ENCODE measurements at regions not wholly inside any gene's neighbourhood (a gene's known extent, or its start where the extent isn't known, plus 50 kb on each side); places are given as distances from the start of the nearest gene placed in this dataset.

DNA sequence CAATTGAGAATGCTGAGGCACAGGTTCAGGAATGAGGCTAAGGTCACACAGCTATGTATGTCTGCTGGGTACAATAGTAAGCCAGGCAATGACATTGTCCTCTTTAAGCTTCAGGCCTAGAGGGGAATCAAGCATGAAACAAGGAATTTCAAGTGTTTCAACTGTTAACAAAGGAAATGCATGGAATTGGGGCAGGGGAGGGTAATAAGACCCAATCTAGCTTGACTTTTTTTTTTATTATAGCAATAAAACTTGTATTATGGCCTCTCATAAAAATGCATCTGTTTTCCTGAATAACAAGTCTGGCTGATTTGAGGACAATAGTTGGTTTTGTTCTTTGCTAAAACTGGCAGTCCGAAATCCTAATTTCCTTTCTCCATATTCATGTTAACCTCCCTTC is 336.7 kb downstream of the CBLN4 start:
- no peaks in the 10 kb centered on the region for H3K4me1 ChIP-seq (ENCODE audit: control insufficient read depth in 3 of 3, insufficient read depth in 2 of 3, low read depth in 1 of 3, low read length in 2 of 3)
- WGBS, 3 donors, result 28 to 75% (median 65%) methylated on average over 1 of the region's 1 CpG
- FAIRE-seq, result no peak
- H3K9me3 ChIP-seq (ENCODE audit: control insufficient read depth in 2 of 2, insufficient read depth in 1 of 2, low read depth in 1 of 2, low read length in 1 of 2), result peaks cover 0 to 5% of the 10 kb centered on the region in 2 donors
- H3K4me3 ChIP-seq (ENCODE audit: low read depth in 1 of 3, low read length in 3 of 3), result no peak overlapping the region
- no peak overlapping the region for H3K27ac ChIP-seq (ENCODE audit: low read depth in 1 of 3, low read length in 2 of 3)
- no peaks in the 10 kb centered on the region for H3K27me3 ChIP-seq (ENCODE audit: control insufficient read depth in 3 of 3, insufficient read depth in 3 of 3, low read length in 3 of 3)
- DNase-seq, result no peak
- H3K36me3 ChIP-seq (ENCODE audit: control insufficient read depth in 3 of 3, insufficient read depth in 2 of 3, low read depth in 1 of 3, low read length in 3 of 3), result no peaks in the 10 kb centered on the region

DNA sequence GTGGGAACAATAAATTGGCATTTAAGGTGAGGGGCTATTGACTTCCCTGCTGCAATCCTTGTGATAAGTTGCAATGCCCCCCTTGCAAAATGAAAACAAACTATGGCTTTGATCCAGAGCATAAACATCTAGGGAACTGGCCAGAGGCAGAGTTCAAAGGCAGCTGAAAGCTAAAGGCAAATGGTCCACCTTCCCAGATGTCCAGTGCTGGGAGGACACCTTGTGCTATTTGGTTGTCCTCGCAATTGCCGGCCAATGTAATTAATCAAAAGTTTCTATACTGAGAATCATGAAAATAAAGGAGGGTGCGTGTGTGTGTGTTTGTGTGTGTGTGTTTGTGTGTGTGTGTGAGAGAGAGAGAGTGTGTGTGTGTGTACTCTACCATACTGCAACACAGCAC is 337.4 kb downstream of the CBLN4 start:
- H3K27me3 ChIP-seq (ENCODE audit: control insufficient read depth in 3 of 3, insufficient read depth in 3 of 3, low read length in 3 of 3), result no peaks in the 10 kb centered on the region
- no peak overlapping the region for H3K27ac ChIP-seq (ENCODE audit: low read depth in 1 of 3, low read length in 2 of 3)
- H3K4me3 ChIP-seq (ENCODE audit: low read depth in 1 of 3, low read length in 3 of 3), result no peak overlapping the region
- DNase-seq (no peak), FAIRE-seq (no peak)
- H3K4me1 ChIP-seq (ENCODE audit: control insufficient read depth in 3 of 3, insufficient read depth in 2 of 3, low read depth in 1 of 3, low read length in 2 of 3), result no peaks in the 10 kb centered on the region
- peaks cover 0 to 5% of the 10 kb centered on the region in 2 donors for H3K9me3 ChIP-seq (ENCODE audit: control insufficient read depth in 2 of 2, insufficient read depth in 1 of 2, low read depth in 1 of 2, low read length in 1 of 2)
- WGBS, 3 donors, result 41 to 75% (median 67%) methylated on average over 3 of the region's 3 CpGs
- H3K36me3 ChIP-seq (ENCODE audit: control insufficient read depth in 3 of 3, insufficient read depth in 2 of 3, low read depth in 1 of 3, low read length in 3 of 3), result no peaks in the 10 kb centered on the region

DNA sequence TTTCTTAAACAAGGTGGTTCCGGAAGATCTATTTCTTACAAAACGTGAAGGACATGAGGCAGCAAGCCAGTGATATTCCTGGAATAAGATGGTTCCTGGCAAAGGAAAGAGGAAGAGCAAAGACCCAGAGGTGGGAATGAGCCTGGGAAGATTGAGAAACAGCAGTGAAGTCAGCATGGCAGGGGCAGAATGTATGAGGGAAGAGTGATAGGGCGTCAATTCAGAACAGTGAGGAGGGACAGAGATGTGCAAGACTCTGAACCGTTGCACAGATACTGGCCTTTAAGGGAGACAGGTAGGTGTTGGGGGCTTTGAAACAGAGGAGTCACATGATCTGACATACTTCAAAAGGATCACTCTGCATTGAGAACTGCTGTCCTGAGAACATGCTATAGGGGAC is 338.3 kb downstream of the CBLN4 start:
- no peaks in the 10 kb centered on the region for H3K27me3 ChIP-seq (ENCODE audit: control insufficient read depth in 3 of 3, insufficient read depth in 3 of 3, low read length in 3 of 3)
- H3K4me3 ChIP-seq (ENCODE audit: low read depth in 1 of 3, low read length in 3 of 3), result no peak overlapping the region
- 77% methylated on average over 4 of the region's 4 CpGs for whole genome bisulfite sequencing, 3 donors
- DNase-seq, result no peak
- no peak overlapping the region for H3K27ac ChIP-seq (ENCODE audit: low read depth in 1 of 3, low read length in 2 of 3)
- no peaks in the 10 kb centered on the region for H3K36me3 ChIP-seq (ENCODE audit: control insufficient read depth in 3 of 3, insufficient read depth in 2 of 3, low read depth in 1 of 3, low read length in 3 of 3)
- peaks cover 0 to 5% of the 10 kb centered on the region in 2 donors for H3K9me3 ChIP-seq (ENCODE audit: control insufficient read depth in 2 of 2, insufficient read depth in 1 of 2, low read depth in 1 of 2, low read length in 1 of 2)
- FAIRE-seq, result no peak
- H3K4me1 ChIP-seq (ENCODE audit: control insufficient read depth in 3 of 3, insufficient read depth in 2 of 3, low read depth in 1 of 3, low read length in 2 of 3), result no peaks in the 10 kb centered on the region

DNA sequence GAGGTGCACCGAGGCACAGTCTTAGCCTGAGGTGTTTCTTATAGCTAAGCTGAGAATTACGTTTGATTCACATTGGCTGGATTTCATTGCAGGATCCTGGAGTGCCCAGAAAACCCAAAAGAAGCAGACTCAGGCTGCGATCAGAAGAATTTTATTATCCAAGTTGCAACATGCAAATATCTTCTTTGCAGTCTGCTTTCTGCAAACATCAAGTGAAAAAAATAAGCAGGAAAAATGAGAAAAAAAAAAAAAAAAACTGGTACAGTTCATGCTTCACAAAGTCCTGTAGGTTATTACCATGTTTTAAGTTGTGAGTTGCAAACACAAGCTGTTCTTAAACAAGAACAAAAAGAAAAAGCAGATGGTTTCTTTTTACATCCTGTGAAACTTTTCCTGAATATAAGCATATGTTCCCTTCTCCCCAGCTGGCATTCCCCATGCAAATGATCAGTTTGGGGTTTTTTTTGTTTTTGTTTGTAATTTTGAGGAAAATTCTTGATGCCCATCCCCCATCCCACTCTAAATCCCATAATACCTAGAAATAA is 349.0 kb downstream of the CBLN4 start:
- H3K4me1 ChIP-seq (ENCODE audit: control insufficient read depth in 3 of 3, insufficient read depth in 2 of 3, low read depth in 1 of 3, low read length in 2 of 3), result no peaks in the 10 kb centered on the region
- H3K9me3 ChIP-seq (ENCODE audit: control insufficient read depth in 2 of 2, insufficient read depth in 1 of 2, low read depth in 1 of 2, low read length in 1 of 2), result peaks cover 0 to 1% of the 10 kb centered on the region in 2 donors
- no peak overlapping the region for H3K27ac ChIP-seq (ENCODE audit: low read depth in 1 of 3, low read length in 2 of 3)
- no peak overlapping the region for H3K4me3 ChIP-seq (ENCODE audit: low read depth in 1 of 3, low read length in 3 of 3)
- H3K27me3 ChIP-seq (ENCODE audit: control insufficient read depth in 3 of 3, insufficient read depth in 3 of 3, low read length in 3 of 3), result no peaks in the 10 kb centered on the region
- DNase-seq (no peak), FAIRE-seq (no peak)
- H3K36me3 ChIP-seq (ENCODE audit: control insufficient read depth in 3 of 3, insufficient read depth in 2 of 3, low read depth in 1 of 3, low read length in 3 of 3), result no peaks in the 10 kb centered on the region
- 34 to 54% (median 49%) methylated on average over 3 of the region's 3 CpGs for WGBS, 3 donors

DNA sequence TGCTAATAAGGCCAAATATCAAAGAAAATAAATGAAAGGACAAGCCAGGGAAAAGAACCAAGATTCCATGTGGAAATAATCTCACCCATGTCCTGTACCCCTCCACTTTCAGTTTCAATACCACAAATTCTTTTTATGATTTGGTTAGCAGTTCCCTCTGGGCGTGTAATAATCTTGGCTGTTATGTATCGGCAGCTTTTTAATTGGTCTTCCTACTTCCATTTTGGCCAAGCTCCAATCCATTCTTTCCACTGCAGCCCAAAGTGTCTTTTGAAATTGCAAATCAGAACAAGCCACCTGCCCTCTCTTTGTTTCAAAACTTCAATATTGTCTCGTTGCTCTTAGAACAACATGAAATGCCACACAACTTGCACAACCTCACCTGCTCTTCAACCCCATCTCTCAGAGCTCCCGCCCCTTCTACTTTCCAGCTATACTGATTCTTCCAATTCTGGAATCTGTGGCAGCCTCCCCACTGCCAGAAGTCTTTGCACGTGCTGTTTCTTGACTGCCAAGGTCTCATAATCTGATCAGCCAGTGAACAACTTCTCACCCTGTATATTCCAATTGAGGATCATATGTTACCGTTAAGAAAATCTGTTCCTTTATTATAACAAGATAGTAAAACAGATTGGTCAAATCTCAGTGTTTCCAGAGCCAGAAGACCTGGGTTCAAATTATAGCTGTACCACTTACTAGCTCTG is 354.5 kb downstream of the CBLN4 start:
- FAIRE-seq (no peak), DNase-seq (peak in 1 of 2 donors; percentile 4)
- H3K27me3 ChIP-seq (ENCODE audit: control insufficient read depth in 3 of 3, insufficient read depth in 3 of 3, low read length in 3 of 3), result no peaks in the 10 kb centered on the region
- H3K4me3 ChIP-seq (ENCODE audit: low read depth in 1 of 3, low read length in 3 of 3), result no peak overlapping the region
- peaks cover 0 to 1% of the 10 kb centered on the region in 2 donors for H3K9me3 ChIP-seq (ENCODE audit: control insufficient read depth in 2 of 2, insufficient read depth in 1 of 2, low read depth in 1 of 2, low read length in 1 of 2)
- no peak overlapping the region for H3K27ac ChIP-seq (ENCODE audit: low read depth in 1 of 3, low read length in 2 of 3)
- no peaks in the 10 kb centered on the region for H3K36me3 ChIP-seq (ENCODE audit: control insufficient read depth in 3 of 3, insufficient read depth in 2 of 3, low read depth in 1 of 3, low read length in 3 of 3)
- H3K4me1 ChIP-seq (ENCODE audit: control insufficient read depth in 3 of 3, insufficient read depth in 2 of 3, low read depth in 1 of 3, low read length in 2 of 3), result no peaks in the 10 kb centered on the region
- WGBS, 3 donors, result 27 to 62% (median 52%) methylated on average over 6 of the region's 6 CpGs

DNA sequence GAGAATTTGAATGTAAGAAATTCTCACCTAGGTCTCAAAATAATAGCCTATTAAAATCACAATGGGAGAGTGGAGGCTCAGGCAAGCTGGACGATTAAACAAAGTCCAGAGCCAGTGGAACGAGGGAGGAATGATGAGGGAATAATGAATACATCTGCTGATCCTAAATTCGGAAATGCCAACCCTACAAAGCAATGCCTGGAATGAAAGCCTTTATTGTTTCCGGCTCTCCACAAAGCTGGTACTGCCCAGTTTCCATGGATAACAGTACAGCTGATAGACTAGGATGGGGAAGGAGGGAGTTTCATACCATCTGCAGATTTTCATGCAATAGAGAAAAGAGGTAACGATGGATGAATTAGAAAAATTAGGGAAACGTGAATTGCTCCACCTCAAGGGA is 356.1 kb downstream of the CBLN4 start:
- FAIRE-seq (no peak), DNase-seq (no peak)
- no peak overlapping the region for H3K27ac ChIP-seq (ENCODE audit: low read depth in 1 of 3, low read length in 2 of 3)
- H3K4me3 ChIP-seq (ENCODE audit: low read depth in 1 of 3, low read length in 3 of 3), result no peak overlapping the region
- H3K27me3 ChIP-seq (ENCODE audit: control insufficient read depth in 3 of 3, insufficient read depth in 3 of 3, low read length in 3 of 3), result no peaks in the 10 kb centered on the region
- peaks cover 0 to 1% of the 10 kb centered on the region in 2 donors for H3K9me3 ChIP-seq (ENCODE audit: control insufficient read depth in 2 of 2, insufficient read depth in 1 of 2, low read depth in 1 of 2, low read length in 1 of 2)
- no peaks in the 10 kb centered on the region for H3K4me1 ChIP-seq (ENCODE audit: control insufficient read depth in 3 of 3, insufficient read depth in 2 of 3, low read depth in 1 of 3, low read length in 2 of 3)
- no peaks in the 10 kb centered on the region for H3K36me3 ChIP-seq (ENCODE audit: control insufficient read depth in 3 of 3, insufficient read depth in 2 of 3, low read depth in 1 of 3, low read length in 3 of 3)
- 80 to 85% (median 81%) methylated on average over 6 of the region's 6 CpGs for WGBS, 3 donors

DNA sequence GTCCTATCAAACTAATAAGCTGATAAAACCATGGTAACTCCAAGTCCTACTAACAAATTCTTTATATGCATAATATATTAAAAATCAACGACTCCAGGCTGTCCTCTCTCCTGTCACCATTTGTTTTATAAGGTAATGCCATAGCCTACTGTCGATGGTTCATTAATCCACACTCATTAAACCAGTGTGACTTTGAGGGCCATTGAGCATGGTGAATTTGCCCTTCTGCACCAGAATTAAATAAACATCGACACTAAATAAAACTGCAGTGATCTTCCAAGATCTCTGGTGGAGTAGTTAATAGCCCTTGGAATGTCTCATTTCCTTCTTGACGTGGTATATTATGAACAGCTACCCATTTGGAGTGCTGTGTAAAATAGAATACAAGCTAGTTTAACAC is 358.5 kb downstream of the CBLN4 start:
- H3K4me3 ChIP-seq (ENCODE audit: low read depth in 1 of 3, low read length in 3 of 3), result no peak overlapping the region
- FAIRE-seq (no peak), DNase-seq (no peak)
- H3K27ac ChIP-seq (ENCODE audit: low read depth in 1 of 3, low read length in 2 of 3), result no peak overlapping the region
- H3K9me3 ChIP-seq (ENCODE audit: control insufficient read depth in 2 of 2, insufficient read depth in 1 of 2, low read depth in 1 of 2, low read length in 1 of 2), result peaks cover 0 to under 1% of the 10 kb centered on the region in 2 donors
- no peaks in the 10 kb centered on the region for H3K4me1 ChIP-seq (ENCODE audit: control insufficient read depth in 3 of 3, insufficient read depth in 2 of 3, low read depth in 1 of 3, low read length in 2 of 3)
- WGBS, 3 donors, result 65 to 71% (median 69%) methylated on average over 4 of the region's 4 CpGs
- no peaks in the 10 kb centered on the region for H3K36me3 ChIP-seq (ENCODE audit: control insufficient read depth in 3 of 3, insufficient read depth in 2 of 3, low read depth in 1 of 3, low read length in 3 of 3)
- H3K27me3 ChIP-seq (ENCODE audit: control insufficient read depth in 3 of 3, insufficient read depth in 3 of 3, low read length in 3 of 3), result no peaks in the 10 kb centered on the region

DNA sequence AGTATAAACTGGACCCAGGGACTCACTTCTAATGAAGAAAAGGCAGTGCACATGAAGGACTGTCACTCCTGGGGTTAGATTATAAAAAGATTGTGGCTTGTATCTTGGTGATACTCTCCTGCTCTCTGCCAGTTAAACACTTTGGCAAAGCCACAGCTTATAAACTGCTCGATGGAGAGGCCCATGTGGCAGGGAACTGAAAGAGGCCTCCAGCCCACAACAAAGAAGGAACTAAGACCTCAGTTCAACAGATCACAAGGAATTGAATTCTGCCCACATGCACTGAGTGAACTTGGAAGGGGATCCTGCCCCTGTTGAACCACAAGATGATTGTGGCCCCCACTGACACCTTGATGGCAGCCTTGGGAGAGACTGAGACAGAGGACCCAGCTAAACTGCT is 363.8 kb downstream of the CBLN4 start:
- no peak for FAIRE-seq

DNA sequence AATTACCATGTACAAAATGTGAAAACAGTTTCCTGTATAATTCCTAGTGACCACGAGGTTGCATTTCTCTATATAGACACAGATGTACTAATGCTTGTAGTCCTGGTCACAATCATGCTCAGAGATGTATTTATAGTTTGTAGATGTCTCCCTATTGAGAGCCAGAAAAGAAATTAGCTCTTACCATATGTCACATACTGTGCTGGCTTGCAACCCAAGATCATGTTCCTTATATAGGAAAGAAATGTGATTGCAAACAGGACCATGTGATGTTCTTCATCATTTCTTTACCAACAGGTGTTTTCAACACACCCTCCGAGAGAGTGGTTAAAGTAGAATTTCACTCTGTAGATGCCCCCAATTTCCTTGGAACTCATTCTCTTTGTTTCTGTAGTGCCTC is 369.4 kb downstream of the CBLN4 start:
- FAIRE-seq, result no peak
- Histone ChIP-seq H3K27ac (ENCODE audit: low read depth in 1 of 3, low read length in 2 of 3) (no peak overlapping the region), H3K4me3 (ENCODE audit: low read depth in 1 of 3, low read length in 3 of 3) (no peak overlapping the region), H3K27me3 (ENCODE audit: control insufficient read depth in 3 of 3, insufficient read depth in 3 of 3, low read length in 3 of 3) (no peaks in the 10 kb centered on the region), H3K36me3 (ENCODE audit: control insufficient read depth in 3 of 3, insufficient read depth in 2 of 3, low read depth in 1 of 3, low read length in 3 of 3) (no peaks in the 10 kb centered on the region), H3K9me3 (ENCODE audit: control insufficient read depth in 2 of 2, insufficient read depth in 1 of 2, low read depth in 1 of 2, low read length in 1 of 2) (peaks cover 0 to 1% of the 10 kb centered on the region in 2 donors), H3K4me1 (ENCODE audit: control insufficient read depth in 3 of 3, insufficient read depth in 2 of 3, low read depth in 1 of 3, low read length in 2 of 3) (no peaks in the 10 kb centered on the region)
- 54 to 62% (median 59%) methylated on average over 2 of the region's 2 CpGs for WGBS, 3 donors
- no peak for DNase-seq

More for the DNA sequence above, 363.8 kb downstream of the CBLN4 start:
- H3K4me3 ChIP-seq (ENCODE audit: low read depth in 1 of 3, low read length in 3 of 3), result no peak overlapping the region
- H3K27me3 ChIP-seq (ENCODE audit: control insufficient read depth in 3 of 3, insufficient read depth in 3 of 3, low read length in 3 of 3), result no peaks in the 10 kb centered on the region
- H3K9me3 ChIP-seq (ENCODE audit: control insufficient read depth in 2 of 2, insufficient read depth in 1 of 2, low read depth in 1 of 2, low read length in 1 of 2), result no peaks in the 10 kb centered on the region
- no peaks in the 10 kb centered on the region for H3K4me1 ChIP-seq (ENCODE audit: control insufficient read depth in 3 of 3, insufficient read depth in 2 of 3, low read depth in 1 of 3, low read length in 2 of 3)
- no peaks in the 10 kb centered on the region for H3K36me3 ChIP-seq (ENCODE audit: control insufficient read depth in 3 of 3, insufficient read depth in 2 of 3, low read depth in 1 of 3, low read length in 3 of 3)
- no peak for DNase-seq
- no peak overlapping the region for H3K27ac ChIP-seq (ENCODE audit: low read depth in 1 of 3, low read length in 2 of 3)
- WGBS, 3 donors, result 44 to 64% (median 54%) methylated on average over 1 of the region's 1 CpG
